AG04449 (cell line): ENCODE measurements at regions not wholly inside any gene's neighbourhood (a gene's known extent, or its start where the extent isn't known, plus 50 kb on each side); places are given as distances from the start of the nearest gene placed in this dataset.
"Not testable (repeated sequence)": the region's sequence is repeated elsewhere in the genome, so short reads cannot be mapped to it uniquely, and the experiment has no call there.

Experiments
- CTCF ChIA-PET: fragments of 350-600 bp; formaldehyde crosslinking; extraction: SDS; loops from one replicate; lab custom pipeline; 2021; ENCODE audit warnings: antibody characterized with exemption; lab: Yijun Ruan, JAX
- POLR2A ChIA-PET: fragments of 400-600, 350-600 bp; formaldehyde crosslinking; extraction: SDS; loops from one replicate; lab custom pipeline; 2020; ENCODE audit warnings: antibody characterized with exemption, inconsistent platforms; lab: Yijun Ruan, JAX
- DNase-seq: peaks from one replicate; pipeline ENCODE4 v3.0.0-alpha.2; 2010; ENCODE audit warnings: low read depth, low spot score
- H3K4me3 ChIP-seq: 2 replicates; pipeline ENCODE4 v1.5.1; 2011; ENCODE audit warnings: low read depth, mild to moderate bottlenecking, control low read depth, low read length
- TF ChIP-seq, protein P1 (sequence below): IDR thresholded peaks from one replicate; pipeline ENCODE4 v1.5.1; 2011; ENCODE audit warnings: mild to moderate bottlenecking, moderate library complexity, low read length, control low read depth, inconsistent platforms; ENCODE audit not compliant: insufficient read depth; ENCODE audit errors: missing control alignments

DNA sequence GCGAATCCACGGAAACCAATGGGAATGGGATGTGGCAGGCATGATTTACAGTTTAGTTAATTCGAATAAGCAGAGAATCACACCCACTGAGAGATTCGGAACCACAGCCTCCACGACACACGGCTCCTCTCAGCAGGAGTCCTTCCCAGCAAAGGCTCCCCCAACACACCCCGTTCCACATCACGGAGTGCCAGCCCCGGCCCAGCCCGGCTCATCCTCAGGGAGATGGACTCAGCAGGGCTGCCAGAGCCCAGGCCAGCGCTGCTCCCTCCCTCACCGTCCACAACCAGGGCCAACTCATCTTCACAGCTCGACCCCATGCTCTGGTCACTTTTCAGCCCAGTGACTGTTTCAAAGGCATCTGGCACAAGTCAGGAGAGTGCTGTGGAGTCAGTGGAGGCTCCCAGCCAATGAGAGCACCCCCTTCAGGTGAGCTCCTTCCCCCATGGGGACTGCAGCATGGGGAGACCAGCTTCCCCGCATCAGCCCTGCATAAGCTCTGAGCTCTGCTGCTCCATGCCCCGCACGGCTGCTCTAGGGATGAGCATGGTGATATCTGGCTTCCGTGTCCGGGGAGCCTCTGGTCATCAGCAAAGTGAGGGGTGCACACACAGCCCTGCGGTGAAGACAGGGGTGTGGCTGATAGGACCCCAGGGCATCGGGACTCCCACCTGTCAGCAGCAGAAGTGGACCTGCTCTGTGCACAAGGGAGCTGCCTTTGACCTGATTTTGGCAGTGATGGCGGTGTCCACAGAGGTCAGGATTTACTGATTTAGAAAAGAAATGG is 238.8 kb upstream of the SFSWAP start:
- POLR2A ChIA-PET = no interaction called here
- CTCF ChIA-PET = no interaction called here
- TF ChIP-seq, protein P1, sequence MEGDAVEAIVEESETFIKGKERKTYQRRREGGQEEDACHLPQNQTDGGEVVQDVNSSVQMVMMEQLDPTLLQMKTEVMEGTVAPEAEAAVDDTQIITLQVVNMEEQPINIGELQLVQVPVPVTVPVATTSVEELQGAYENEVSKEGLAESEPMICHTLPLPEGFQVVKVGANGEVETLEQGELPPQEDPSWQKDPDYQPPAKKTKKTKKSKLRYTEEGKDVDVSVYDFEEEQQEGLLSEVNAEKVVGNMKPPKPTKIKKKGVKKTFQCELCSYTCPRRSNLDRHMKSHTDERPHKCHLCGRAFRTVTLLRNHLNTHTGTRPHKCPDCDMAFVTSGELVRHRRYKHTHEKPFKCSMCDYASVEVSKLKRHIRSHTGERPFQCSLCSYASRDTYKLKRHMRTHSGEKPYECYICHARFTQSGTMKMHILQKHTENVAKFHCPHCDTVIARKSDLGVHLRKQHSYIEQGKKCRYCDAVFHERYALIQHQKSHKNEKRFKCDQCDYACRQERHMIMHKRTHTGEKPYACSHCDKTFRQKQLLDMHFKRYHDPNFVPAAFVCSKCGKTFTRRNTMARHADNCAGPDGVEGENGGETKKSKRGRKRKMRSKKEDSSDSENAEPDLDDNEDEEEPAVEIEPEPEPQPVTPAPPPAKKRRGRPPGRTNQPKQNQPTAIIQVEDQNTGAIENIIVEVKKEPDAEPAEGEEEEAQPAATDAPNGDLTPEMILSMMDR = no peak
- no peak for DNase-seq
- no peak overlapping the region for H3K4me3 ChIP-seq

DNA sequence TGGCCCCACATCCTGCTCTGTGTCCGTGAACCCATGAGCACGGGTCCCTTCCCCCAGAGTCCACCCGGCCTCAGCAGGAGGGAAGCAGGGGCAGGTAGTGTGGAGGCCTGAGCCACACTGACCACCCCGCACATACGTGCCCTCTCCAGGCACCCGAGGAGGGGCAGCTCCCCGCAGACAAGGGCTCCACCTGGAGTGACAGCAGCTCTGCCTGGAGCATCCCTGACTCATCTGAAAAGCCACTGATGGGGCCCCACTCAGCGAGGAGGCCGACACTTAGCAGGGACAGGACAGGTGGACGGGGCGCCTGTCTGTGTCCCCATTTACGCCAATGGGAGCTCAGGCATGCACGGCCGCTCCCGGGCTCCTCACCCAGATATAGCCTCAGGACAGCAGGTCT is 237.6 kb upstream of the SFSWAP start:
- H3K4me3 ChIP-seq = no peak overlapping the region
- TF ChIP-seq, protein P1 = no peak
- no peak for DNase-seq
- ChIA-PET CTCF (no interaction called here), POLR2A (no interaction called here)

DNA sequence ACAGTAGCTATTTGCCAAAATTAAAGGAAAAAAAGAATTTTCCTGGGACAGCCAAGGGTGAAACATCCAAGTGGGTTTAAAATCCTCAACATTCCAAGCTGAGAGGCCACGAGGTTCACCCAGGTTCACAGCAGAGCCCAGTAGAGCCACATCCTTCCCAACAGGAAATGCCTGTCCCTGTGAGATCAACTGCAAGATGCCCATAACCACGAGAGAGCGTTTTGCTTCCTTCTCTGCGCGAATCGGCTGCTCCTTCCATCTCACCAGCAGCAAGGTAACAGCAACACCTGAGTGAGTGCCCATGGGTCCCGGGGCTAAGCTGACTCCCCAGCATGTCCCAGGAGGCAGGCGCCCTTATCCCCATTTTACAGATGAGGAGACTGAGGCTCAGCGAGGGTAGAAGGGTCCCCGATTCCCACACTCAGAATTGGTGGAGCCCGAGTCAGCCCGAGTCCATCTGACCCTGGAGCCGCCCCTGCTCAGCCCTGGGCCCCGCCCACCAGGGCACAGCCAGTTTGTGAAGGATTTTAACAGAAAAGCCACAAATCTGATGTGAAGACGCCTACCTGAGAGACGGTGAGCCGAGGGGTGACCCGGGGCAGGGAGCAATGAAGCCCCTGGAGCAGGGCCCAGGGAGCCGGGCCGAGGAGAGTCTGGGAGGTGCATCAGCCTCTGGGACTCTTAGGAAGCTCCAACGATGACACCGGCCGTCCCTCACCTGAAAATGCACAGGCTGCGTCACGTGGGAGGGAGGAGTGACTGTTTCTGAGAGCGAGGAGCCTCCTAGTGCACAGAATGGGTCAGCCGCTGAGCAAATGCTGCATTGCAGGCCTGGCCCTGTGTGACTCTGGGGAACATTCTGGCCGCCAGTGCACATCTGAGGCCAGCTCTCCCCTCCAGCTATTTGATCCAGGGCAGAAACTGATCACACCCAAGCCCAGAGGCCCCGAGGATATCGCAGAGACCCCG is 236.9 kb upstream of the SFSWAP start:
- DNase-seq = no peak
- POLR2A ChIA-PET = no interaction called here
- CTCF ChIA-PET = no interaction called here
- TF ChIP-seq, protein P1 = no peak
- H3K4me3 ChIP-seq = no peak overlapping the region

DNA sequence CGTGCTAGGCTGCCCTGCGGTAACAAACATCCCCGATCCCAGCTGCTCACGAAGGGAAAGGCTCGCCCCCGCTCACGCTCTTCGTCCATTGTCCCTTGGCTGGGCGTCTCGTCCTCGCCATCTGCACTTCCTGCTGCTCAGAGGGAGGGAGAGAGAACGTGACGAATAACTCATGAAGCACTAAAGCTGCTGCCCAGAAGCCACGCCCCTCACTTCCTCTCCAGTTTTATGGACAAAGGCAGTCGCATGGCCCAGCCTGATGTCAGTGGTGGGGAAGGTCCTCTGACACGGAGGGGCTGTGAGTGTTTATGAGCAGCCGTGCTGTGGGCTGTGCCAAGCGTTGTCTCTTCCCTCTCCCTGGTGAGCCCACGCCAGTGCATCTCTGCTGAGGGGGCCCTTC is 235.9 kb upstream of the SFSWAP start:
- POLR2A ChIA-PET, H3K4me3 ChIP-seq, CTCF ChIA-PET, DNase-seq: not testable (repeated sequence)

DNA sequence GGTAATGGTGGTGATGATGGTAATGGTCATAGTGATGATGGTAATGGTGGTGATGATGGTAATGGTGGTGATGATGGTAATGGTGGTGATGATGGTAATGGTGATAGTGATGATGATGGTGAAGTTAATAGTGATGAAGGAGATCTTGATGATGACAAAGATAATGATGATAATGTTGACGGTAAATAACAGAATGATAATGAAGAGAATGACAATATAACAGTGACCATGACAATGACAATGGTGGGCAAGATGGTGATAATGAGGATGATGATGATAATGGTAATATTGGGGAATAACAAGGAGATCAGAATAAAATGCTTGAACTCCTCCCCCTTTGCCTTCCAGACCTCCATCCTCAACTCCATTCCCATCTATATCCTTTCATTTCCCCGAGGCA is 233.3 kb upstream of the SFSWAP start:
- no peak overlapping the region for H3K4me3 ChIP-seq
- CTCF ChIA-PET = no interaction called here
- DNase-seq = no peak
- TF ChIP-seq, protein P1 = no peak
- POLR2A ChIA-PET = no interaction called here

DNA sequence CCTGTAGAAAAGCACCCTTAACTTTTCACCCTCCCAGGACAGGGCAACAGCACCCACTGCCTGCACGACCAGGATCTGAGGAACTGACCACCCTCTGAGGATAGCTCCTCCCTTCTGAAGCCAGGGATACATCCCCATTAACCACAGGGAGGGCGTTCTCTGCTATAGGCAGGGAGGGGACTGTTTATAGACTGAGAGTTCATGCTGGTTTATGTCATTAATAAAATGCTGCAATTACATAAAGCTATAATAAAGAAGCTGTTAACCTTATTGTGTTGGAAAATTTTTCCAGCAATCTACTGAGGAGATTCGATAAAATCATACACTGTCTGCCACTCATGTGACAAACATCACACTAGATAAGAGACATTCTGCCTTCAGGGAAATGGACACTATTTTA is 232.4 kb upstream of the SFSWAP start:
- ChIA-PET POLR2A (no interaction called here), CTCF (no interaction called here)
- DNase-seq = no peak
- H3K4me3 ChIP-seq = no peak overlapping the region
- TF ChIP-seq, protein P1 = no peak
